VCaP (cell line): ENCODE measurements at regions not wholly inside any gene's neighbourhood (a gene's known extent, or its start where the extent isn't known, plus 50 kb on each side); places are given as distances from the start of the nearest gene placed in this dataset.

Experiments
- H3K27ac ChIP-seq: fragments of 450-650 bp; 2 replicates; pipeline ENCODE4 v1.5.1; 2017
- TF ChIP-seq, protein P1 (sequence below): fragments of 450-650 bp; conservative IDR thresholded peaks from 2 replicates; pipeline ENCODE4 v1.5.1; 2017; ENCODE audit warnings: mild to moderate bottlenecking, moderate library complexity

DNA sequence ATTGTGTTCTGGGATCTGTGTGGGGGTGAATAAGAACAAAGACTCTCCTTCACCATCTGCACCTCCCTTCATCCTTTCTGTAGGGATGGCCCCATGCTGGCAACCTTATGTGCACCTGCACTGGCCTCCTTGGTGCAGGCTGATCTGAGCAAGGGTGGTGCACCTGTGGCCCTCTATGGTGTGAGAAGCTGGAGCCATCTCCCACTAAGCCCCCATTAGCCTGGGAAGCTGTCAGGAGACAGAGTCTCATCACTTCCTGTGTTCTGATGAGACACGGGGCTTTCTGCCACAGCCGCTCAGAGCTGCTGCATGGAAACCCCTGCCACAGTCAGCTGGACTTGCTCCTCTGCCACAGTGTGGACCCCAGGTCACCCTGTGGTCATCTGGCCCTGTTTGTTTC is 565.3 kb upstream of the SALL3 start:
- no peak overlapping the region for H3K27ac ChIP-seq
- TF ChIP-seq, protein P1, sequence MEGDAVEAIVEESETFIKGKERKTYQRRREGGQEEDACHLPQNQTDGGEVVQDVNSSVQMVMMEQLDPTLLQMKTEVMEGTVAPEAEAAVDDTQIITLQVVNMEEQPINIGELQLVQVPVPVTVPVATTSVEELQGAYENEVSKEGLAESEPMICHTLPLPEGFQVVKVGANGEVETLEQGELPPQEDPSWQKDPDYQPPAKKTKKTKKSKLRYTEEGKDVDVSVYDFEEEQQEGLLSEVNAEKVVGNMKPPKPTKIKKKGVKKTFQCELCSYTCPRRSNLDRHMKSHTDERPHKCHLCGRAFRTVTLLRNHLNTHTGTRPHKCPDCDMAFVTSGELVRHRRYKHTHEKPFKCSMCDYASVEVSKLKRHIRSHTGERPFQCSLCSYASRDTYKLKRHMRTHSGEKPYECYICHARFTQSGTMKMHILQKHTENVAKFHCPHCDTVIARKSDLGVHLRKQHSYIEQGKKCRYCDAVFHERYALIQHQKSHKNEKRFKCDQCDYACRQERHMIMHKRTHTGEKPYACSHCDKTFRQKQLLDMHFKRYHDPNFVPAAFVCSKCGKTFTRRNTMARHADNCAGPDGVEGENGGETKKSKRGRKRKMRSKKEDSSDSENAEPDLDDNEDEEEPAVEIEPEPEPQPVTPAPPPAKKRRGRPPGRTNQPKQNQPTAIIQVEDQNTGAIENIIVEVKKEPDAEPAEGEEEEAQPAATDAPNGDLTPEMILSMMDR: no peak

DNA sequence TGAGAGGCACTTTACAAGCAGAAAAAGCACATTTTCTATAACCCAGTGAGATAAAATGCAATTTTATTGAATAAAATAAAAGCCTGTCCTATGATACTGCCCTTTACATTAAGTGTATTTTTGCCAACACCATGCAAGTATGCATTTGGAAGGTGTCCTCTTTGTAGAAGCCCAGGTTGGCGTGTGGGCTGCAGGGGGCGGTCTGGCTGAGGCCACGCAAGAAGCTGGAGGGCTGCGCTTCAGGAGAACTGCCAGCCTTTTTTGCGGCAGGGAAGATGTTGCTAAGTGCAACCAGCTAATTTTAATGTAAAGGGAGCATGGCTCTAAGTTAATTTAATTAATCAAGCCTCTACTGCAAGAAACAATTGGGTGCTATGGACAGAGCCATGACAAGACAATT is 562.8 kb upstream of the SALL3 start:
- TF ChIP-seq, protein P1: no peak

DNA sequence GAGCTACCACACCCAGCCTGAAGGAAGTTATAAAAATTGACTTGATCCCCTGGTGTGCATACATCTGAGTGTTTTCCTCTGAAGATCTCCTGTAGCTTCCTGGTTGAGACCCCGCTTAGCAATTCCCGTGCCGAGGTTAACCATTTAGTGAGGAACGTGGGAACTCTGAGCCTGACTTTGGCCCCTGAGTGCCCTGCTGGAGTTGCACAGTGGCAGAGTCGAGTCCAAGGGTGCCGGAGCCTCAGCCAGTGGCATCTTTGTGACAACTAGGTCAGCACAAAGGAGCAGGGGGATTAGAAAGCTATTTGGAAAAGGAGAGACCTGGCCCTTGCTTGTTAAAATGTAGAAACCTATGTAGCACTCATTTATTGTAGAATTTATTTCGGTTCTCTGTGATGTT is 561.2 kb upstream of the SALL3 start:
- no peak overlapping the region for H3K27ac ChIP-seq
- TF ChIP-seq, protein P1: no peak

More for the DNA sequence above, 562.8 kb upstream of the SALL3 start:
- no peak overlapping the region for H3K27ac ChIP-seq

DNA sequence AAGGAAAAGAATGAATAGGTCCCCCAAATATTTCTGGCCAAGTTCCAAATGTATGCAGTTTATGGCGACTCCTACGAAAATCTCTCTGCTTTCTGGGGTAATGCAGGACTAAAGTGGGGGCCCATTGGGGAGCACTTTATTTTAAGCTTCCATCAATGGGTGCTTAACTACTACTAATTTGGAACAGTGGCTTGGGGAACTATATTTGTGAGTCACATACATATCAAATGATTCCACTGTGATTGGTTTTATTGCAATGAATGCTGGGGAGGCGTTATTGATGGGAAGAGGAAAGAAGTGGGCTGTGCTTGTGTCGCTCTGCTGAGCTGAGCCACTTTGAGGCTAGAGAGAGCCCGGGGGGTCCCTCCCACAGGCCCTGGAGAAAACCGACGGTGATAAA is 560.4 kb upstream of the SALL3 start:
- no peak overlapping the region for H3K27ac ChIP-seq
- TF ChIP-seq, protein P1: no peak

DNA sequence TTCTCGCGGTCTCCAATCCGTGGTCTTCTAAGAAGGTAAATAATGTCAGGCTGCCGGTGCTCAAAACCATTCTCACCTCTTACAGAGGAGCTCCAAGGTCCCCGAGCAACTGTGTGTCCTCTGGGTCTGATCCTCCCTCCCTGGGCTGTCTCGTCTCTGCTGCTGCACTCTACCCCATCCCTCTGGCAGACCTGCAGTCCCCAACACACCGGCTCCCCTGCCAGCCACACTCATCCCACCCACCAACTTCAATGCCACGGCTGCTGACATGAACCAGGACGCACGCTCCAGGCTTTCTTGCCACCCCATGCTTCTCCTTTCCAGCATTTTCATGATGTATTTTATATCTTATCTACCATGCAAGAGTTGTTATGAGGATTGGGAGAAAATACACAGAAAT is 559.5 kb upstream of the SALL3 start:
- no peak overlapping the region for H3K27ac ChIP-seq
- TF ChIP-seq, protein P1: no peak

DNA sequence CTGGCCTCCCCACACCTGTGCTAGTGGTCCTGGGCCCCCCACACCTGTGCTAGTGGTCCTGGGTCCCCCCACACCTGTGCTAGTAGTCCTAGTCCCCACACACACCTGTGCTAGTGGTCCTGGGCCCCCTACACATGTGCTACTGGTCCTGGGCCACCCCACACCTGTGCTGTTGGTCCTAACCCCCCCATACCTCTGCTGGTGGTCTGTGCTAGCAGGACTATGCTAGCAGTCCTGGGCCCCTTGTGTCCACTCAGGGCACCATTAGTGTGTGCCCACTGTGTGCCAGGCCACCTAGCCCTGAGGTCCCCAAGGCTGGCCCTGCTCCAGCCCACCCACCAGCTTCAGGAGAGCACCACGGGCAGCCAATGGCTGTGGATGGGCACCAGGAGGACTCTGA is 558.2 kb upstream of the SALL3 start:
- TF ChIP-seq, protein P1: no peak
- H3K27ac ChIP-seq: no peak overlapping the region

DNA sequence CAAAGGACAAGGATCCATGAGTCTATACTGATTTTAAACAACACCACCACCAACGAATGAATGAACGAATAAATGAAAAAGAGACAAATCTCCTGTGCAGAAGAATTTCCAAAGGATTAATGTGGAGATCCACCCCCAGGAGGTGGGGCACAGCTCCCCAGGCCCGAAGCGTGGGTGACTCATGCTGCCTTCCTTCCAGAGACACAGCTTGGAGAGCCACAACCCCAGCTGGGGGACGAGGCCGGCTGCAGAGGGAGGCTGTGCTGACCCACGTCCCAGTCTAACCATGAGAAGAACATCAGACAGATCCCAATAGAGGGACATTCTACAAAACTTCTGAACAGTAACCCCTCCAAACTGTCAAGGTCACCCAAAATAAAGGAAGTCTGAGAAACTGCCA is 557.3 kb upstream of the SALL3 start:
- no peak overlapping the region for H3K27ac ChIP-seq
- TF ChIP-seq, protein P1: no peak

DNA sequence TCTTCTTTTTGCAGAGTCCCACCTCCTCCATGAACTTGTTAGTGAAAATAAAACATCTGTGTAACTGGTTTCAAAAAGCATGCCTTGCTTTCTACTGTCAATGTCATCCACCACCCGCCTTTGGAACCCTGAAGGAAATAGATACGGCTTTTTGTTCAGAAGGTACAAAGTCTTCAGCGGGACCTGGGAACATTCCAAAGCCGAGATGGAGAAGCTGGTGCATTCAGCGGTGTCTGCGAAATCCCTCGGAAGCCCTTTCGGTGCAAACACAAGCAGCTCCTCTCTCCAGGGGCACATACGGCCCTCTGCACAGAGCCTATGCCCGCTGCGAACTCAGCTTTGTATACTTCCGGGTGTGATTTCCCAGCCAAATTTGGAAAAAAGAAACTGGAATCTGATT is 555.8 kb upstream of the SALL3 start:
- H3K27ac ChIP-seq: no peak overlapping the region
- TF ChIP-seq, protein P1: no peak
